GM18907 (cell line): ENCODE measurements at regions not wholly inside any gene's neighbourhood (a gene's known extent, or its start where the extent isn't known, plus 50 kb on each side); places are given as distances from the start of the nearest gene placed in this dataset.

Experiments
- ATAC-seq: cut with Tn5 transposase; IDR thresholded peaks from one replicate; pipeline ENCODE4 v1.9.1; 2021; ENCODE audit warnings: mild to moderate bottlenecking, moderate library complexity; ENCODE audit not compliant: unreplicated experiment

DNA sequence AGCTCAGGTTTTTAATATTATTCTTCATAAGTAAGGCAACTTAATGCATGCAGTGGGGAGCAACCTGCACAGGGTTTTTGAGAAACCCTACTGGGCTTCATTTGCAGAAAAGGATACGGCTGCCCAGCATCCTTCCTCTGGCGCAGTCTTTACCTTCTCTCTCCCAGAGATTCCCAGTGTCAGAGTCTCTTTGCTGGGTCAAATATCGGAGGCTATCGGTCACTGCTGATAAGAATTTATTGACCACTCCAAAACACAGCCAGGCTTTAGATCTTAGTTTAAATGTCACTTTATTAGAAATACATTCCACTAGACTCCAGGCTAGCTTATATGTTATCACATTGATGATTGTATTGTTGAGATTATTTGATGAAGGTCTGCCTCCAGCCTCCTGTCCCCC is 147.2 kb upstream of the CPSF6 start:
- ATAC-seq = no peak

DNA sequence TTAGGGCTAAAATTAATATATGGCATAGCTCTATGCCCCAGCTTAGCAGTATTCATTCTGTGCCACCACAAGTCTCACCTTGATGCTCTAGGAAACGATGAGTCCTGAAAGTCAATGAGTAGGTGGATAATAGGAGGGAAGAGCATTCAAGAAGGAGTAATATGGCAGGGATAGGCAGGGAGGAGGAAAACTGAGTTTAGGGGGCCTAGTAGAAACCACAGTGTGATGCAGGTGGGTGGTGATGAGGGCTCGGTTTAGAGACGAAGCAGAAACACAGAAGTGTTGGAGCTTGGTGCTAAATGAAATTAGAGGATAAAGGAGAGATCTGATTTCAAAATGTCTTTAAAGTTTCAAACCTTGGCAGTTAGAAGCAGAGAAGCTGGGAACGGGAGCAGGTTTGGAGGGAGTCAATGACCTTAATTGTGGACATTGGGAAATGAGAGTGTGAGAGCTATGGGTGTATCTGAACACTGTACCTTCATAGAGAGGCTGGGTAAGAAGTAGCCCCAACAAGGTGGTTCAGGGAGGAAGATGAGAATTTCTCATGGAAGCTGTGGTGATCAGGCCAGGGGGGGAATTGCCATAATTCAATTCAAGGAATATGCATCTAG is 144.7 kb upstream of the CPSF6 start:
- ATAC-seq = no peak

DNA sequence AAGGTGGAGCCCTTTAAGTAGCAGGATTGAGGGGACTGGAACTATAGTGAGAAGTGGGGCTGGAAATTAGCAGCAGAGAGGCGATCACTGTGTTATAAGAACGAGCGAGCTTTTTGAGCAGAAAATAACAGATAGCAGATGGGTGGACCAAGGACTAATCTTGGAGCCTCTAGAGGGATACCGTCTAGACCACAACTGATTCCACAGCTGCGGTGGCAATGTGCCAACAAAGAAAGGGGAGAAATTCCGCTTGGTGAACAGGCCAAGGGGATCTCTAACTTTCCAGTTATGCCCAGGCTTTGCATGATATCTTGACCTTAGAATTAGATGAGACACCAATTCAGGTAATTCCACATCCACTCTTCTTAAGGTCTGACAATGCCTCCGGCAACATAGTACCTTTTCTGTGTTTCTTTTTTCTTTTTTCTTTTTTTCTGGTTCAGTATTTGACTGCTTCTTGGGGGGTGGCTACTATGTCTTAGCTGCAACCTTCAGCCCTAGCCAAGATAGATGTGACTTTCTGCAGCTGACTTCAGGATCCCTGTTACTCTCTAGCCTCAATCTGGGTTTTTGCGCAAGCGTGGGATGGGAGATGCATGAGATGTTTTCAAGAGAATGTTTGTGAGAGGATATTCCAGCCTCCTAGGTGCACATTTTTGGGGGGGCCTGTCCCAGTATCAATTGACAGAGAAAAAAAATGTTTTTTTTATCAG is 143.4 kb upstream of the CPSF6 start:
- no peak for ATAC-seq

DNA sequence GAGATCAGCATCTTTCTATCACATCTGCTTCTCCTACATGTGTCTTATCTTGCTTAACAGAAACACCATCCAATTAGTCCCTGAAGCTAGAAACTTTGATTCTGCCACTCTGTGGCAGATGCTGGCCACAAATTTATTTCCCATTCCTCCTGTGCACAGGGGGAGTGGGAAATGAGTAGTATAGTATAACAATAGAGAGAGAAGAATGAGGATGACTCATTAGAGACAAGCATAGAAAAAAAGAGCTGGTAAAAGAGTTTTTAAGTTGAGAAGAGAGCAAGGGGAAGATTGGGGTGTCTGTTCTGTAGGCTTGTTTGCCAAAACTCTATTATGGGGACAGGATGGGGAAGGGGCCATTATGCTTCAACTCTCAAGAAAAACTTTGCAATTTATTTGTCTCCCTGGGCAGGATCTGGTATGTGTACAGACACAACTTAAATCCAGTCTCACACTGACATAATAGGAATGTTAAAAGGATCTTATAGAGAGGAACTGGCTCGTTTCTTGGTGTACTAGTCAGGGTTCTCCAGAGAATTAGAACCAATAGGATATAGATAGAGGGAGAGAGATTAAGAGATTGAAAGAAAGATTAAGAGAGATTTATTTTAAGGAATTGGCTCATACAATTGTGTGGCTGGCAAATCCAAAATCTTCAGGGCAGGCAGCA is 142.6 kb upstream of the CPSF6 start:
- ATAC-seq = no peak

DNA sequence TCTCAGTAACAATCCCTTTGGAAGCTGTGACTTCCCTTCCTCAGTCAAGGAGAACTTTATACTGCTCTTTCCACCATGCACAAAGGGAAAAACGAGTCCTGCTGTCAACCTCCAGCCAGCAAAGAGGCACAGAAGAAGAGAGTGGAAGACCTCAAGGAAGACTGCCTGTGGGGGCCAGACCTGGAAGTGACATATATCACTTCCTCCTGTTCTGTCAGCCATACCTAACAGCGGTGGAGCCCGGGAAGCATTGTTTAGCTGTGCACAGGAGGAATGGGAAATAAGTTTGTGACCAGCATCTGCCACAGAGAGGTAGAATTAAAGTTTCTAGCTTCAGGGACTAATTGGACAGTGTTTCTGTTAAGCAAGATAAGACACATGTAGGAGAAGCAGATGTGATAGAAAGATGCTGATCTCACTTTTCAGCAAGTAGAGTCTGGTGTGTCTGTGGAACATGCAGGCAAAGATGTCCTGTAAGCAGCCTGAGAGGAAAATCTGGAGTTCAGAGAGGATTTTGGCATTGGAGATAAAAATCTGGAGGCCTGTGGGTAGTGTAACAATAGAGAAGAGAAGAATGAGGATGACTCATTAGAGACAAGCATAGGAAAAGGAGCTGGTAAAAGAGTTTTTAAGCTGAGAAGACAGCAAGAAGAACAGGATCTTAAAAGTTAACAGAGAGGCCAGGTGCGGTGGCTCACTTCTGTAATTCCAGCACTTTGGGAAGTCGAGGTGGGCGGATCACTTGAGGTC is 141.6 kb upstream of the CPSF6 start:
- ATAC-seq = no peak

DNA sequence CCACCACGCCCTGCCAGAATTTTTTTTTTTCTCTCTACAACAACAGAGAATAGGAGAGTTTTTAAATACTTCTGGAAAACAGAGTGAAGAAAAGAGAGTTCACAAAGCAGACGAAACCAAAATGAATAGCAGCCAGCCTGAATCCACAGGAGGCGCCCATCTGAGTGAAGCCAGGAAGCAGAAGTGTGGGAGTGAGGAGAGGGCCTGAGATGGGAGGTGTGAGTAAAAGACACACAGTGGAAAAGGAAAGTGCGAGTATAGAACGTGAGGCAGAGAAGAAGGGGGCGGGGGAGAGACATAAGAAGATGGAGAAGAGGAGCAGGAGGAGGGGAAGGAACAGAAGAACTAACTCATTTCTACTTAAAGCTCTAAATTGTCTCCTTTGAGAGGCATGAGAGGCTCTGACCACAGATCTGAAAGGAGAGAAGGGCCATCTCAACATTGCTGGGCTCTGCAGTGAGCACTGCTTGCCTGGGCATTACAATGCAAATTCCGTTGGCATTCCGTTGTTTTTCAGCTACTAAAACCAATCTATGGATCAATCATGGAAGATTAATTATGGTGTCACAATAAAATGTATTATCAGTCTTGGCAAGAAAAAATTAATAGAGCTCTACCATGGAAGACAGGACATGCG is 140.1 kb upstream of the CPSF6 start:
- ATAC-seq = no peak

DNA sequence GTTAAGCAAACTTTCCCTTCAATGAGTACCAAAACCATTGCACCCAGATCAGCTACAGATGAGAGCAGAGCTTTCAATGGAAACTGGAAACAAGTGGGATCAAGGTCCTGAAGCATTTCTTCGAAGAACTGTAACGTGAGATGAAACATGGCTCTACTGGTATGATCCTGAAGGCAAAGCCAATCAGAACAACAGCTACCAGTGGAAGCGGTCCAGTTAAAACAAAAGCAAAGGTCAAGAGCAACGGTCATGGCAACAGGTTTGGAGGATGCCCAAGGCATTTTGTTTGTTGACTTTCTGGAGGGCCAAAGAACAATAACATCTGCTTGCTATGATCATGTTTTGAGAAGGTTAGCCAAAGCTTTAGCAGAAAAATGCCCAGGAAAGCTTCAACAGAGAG is 137.9 kb upstream of the CPSF6 start:
- ATAC-seq = no peak

DNA sequence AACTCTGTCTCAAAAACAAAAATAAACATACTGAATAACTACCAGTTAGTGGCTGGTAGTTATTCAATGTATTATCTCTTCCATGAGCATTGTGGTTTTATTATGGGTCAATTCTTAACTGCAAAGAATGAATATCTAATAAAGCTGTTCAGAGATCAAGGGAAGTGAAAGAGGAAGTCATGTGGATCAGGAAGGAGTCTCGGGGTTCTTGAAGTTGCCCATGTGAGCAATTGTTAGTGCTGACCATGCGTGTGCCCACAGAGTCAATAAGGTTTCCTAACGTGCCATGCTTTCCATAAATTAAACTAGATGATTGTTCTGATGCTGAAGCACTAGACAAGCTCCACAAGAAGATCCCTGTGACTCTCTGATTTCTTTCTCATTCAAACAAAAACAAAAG is 136.5 kb upstream of the CPSF6 start:
- no peak for ATAC-seq

DNA sequence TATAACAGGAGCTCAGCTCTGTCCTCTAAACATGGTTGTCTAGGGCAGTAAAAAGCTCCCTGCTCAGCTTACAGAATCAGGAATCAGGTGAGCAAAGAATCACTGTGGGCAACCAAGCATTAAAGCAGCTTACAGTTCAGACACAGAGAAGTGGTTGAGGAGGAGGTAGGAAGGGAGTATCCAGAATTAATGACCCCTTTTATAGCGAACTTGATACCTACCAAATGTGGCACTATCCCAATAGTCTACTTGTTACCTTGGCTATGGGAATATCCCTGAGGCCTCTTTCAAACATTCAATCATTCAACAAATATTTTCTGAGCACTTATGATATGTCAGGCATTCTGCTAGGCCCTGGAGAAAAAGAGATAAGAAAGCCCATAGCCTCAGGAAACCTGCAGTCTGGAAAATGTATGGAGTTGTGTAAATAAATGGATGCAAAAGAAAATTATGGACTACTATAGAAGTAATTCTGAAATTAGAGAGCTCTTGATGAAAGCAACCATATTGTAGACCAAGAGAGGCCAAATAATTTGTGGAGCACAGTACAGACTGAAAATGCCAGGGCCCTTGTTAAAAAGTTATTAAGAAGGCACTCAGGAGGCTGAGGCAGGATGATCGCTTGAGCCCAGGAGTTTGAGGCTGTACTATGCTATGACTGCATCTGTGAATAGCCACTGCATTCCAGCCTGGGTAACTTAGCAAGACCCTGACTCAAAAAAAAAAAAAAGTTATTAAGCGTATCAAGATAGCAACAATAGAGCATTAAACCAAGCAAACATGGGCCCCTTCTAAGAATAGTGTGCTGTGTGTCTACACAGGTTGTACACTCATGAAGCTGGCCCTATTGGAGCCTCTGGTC is 134.0 kb upstream of the CPSF6 start:
- no peak for ATAC-seq

DNA sequence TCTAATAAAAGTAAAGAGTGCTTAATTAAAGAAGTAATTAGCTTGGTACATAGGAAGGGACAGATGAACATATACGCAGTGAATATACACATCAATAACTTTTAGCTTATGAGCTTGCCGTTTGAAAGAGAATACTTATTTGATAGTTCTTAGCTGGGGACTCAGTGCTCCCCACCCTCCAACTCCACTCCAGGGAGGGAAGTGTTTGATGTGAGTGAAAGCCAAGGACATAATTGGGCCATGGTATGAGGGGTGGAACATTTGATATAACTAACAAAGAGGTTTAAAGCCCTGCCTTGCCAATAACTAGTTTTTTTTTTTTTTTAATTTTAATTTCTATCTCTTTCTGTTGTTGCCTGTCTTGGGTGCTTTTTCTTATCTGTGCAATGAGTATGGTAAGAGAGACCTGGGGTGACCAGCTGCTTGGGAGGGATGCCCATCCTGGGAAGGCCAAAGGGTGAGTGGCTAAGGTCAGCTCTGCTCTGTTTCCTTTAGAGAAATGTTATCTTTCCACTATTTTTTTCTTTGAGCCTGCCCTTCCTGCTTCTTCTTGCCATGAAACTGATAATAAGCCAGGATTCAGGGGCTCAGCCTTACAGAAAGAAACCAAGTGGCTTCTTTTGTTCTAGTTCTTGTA is 132.8 kb upstream of the CPSF6 start:
- ATAC-seq = no peak

DNA sequence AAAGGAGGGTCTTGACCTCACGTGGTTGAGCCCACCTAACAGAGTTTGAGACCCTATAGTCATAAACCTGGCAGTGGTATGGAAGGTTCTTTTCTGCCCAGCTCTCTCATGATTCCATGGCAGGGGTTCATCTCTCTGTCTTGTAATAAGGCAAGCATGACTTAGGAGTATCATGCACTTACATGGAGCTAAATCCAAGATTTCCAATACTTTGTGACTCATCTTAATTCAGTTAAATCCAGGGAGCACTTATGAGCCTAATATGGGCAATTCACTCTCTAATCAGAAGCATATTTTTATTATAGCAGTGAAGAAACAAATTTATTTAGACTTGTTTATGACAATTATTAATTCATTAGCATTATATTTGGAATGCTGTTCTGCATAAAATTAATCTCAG is 131.8 kb upstream of the CPSF6 start:
- no peak for ATAC-seq

DNA sequence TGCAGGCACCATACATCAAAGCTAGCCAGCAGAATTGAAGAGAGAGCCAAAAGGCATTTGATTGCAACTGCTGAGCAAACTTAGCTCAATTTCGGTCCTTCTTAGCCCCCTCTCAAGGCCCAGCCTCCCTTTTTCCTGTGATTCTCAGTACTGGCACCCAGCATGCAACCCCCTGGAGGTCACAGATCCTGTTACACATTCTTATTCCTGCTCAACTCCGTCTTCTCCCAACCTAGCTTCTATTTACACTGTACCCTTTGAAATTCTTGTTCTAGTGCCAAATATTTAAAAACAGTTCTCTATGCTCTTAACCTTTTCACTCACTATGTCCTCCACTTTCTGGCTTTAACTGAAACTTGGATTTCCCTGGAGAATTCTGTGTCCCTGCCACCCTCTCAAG is 131.3 kb upstream of the CPSF6 start:
- no peak for ATAC-seq

DNA sequence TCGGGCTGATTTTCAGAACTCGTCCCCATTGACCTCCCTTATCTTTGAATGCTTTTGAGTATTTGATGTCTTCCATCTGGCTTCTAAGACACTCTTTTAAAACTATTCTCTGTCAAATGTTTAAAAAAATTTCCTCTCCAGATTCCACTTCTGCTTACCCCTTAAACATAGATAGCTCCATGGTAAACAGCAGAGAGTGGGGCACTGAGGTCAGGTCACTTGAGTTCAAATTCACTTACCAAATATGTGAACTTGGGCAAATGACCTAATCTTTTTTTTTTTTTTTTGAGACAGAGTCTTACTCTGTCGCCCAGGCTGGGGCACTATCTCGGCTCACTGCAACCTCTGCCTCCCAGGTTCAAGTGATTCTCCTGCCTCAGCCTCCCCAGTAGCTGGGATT is 126.8 kb upstream of the CPSF6 start:
- no peak for ATAC-seq

DNA sequence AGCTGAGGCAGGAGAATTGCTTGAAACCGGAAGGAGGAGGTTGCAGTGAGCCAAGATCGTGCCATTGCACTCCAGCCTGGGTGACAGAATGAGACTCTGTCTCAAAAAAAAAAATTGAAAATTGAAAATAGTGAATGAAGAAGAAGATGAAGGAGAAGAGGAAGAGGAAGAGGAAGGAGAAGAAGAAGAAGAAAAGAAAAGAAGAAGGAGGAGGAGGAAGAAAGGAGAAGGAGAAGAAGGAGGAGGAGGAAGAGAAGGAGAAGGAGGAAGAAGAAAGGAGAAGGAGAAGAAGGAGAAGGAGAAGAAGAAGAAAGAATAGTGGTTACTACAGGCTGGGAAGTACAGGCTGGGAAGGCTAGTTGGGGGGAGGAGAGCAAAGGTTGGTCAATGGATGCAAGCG is 124.3 kb upstream of the CPSF6 start:
- no peak for ATAC-seq

DNA sequence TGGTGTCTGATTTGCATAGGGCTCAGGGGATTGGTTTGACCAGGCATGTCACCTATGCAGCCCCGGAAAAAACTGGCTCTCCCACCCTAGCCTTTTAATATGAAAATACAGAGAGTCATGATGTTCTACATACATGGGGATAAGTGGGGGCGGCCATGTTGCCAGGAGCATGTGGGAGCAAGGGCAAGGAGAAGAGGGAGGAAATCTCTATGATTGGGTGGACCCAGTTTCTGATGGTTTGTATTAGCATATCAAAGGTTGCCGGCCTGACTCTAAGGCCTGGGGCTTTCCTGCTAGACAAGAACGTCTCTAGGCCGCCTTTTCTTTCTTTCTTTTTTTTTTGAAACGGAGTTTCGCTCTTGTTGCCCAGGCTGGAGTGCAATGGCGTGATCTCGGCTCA is 123.4 kb upstream of the CPSF6 start:
- no peak for ATAC-seq

DNA sequence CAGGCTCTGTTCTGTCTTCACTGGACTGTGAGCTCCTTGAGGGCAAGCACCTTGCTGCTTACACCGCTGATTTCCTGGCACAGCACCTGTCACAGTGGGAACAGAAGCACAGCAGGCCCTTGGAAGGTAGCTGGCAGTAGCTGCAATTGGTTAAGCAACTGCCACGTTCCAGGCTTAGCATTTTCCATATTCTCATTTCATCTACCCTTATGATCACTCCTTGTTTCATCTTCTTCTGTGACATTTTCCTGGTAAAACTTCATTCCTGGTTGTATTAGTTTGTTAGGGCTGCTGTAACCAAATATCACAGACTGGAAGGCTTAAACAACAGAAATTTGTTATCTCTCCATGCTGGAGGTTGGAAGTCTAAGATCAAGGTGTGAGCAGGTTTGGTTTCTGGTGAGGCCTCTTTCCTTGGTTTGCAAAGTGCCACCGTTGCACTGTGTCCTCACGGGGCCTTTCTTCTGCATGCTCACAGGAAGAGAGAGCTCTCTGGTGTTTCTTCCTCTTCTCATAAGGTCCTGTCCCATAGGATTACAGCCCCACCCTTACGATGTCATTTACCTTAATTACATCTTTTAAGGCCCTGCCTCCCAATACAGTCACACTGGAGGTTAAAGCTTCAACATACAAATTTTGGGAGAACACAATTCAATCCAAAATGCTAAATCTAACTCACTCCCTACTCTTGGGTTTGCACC is 121.7 kb upstream of the CPSF6 start:
- no peak for ATAC-seq

DNA sequence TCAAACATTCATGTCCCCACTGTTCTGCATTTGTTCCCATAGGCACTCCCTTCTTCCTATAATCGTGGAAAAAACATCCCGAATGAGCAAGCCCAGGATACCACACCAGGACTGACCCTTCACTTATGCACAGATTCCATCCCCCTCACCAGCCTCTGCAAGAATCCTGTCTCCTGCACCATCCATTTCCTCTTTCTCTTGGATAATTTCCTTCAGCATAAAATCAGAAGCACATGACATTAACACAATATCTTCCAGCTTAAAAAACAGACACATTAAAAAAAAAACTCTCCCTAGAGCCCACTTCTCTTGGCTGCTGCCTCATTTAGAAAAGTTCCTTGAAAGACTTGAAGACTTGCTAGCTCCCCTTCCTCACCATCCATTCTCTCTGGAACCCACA is 120.9 kb upstream of the CPSF6 start:
- no peak for ATAC-seq

DNA sequence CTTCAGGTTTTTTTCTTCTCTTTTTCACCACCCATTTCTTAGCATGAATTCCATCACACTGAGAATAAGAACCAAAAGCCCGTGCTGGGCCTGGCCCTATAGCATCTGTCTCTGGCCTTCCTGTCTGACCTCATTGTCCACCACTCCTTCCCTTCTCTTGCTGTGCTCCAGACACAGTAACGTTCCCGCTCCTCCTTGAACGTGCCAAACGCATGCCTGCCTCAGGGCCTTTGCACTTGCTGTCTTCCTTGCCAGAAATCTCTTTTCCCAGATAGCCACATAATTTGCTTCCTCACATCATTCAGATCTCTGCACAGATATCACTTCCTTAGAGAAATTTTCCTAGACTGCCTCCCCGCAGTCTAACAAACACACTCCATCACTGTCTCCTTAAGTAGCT is 119.6 kb upstream of the CPSF6 start:
- ATAC-seq = no peak

DNA sequence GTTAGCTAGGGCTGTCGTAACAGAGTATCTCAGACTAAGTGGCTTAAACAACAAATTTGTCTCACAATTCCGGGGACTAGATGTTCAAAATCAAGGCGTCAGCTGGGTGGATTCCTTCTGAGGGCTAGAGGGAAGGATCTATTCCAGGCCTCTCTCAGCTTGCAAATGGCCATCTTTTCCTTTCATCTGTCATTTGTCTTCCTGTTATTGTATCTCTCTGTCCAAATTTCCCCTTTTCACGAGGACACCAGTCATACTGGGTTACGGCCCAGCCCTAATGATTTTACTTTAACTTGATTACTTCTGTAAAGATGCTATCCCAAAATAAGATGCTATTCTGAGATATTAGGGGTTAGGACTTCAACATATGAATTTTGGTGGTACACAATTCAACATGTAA is 119.0 kb upstream of the CPSF6 start:
- ATAC-seq = no peak
